HG02884 (cell line): ENCODE measurements at regions not wholly inside any gene's neighbourhood (a gene's known extent, or its start where the extent isn't known, plus 50 kb on each side); places are given as distances from the start of the nearest gene placed in this dataset.
"Not testable (repeated sequence)": the region's sequence is repeated elsewhere in the genome, so short reads cannot be mapped to it uniquely, and the experiment has no call there.

Source experiments
- ATAC-seq: cut with Tn5 transposase; IDR thresholded peaks from one replicate; pipeline ENCODE4 v1.9.1; 2021; ENCODE audit warnings: mild to moderate bottlenecking, moderate library complexity; ENCODE audit not compliant: unreplicated experiment

GRCh38 chr17:72463287-72464102 lies 342.7 kb downstream of the SOX9 start:
- ATAC-seq, result no peak

DNA sequence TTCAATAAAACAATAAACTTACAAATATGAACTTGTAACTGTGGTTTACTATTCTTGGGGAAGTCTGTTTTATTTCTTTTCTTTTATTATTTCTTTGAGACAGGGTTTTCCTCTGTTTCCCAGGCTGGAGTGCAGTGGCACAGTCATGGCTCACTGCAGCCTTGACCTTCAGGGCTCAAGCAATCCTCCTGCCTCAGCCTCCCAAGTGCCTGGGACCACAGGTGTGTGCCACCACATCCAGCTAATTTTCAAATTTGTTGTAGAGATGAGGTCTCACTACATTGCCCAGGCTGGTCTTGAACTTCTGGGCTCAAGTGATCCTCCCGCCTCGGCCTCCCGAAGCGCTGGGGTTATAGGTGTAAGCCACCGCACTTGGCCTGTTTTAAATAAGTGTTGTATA lies 343.4 kb downstream of the SOX9 start:
- ATAC-seq, result not testable (repeated sequence)

- peak; percentile 33 for ATAC-seq
Measured at GRCh38 chr17:72465191-72466024, 344.6 kb downstream of the SOX9 start.

DNA sequence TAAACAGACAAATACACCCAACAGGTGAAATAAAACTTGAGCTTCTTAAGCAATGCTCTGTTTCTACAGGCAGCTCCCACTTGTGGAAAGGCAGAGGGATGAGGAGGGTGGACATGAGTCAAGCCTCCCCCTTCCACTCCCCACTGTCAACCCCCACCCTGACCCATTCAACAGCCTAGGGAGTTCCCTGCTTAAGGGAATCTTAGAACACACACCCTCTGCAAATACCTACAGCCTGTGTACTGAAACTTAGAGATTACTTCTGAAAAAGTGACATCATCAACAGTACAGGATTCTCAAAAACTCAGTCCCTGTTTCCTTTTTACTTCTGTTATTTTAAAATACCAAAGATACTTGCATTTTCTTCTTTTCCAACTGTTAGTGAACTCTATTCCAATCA lies 345.4 kb downstream of the SOX9 start:
- peak; percentile 72 for ATAC-seq

- ATAC-seq, result peak; percentile 4
Measured at GRCh38 chr17:72466606-72467005, 345.8 kb downstream of the SOX9 start.

GRCh38 chr17:72467841-72468653 lies 347.2 kb downstream of the SOX9 start:
- ATAC-seq, result no peak

GRCh38 chr17:72468841-72469240 lies 348.0 kb downstream of the SOX9 start:
- ATAC-seq, result no peak

DNA sequence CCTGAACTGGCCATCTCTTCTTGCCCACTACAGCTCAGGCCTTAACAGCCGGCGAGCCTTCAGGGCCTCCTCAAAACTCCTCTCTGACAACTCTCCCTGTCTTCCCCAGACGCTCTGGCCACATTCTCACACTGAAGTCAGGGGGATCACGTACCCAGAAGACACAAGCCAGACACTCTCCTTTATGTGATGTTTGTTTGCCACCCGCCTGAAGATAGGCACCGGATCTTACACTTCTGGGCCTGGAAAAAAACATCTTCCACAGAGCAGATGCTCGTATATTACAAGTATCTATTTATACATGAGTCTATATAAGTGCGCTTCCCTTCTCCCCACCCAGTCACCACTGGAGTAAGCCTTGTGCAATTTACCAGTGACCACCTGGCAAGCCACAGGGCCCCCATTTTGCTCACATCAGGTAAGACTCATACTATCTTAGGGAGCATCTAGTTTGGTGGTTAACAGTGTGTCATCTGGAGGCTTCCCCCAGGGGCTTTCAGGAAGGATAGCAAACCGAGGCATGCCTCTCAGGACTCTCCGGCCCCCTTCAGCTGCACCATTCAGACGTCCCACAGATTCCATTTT lies 349.4 kb downstream of the SOX9 start:
- no peak for ATAC-seq

- ATAC-seq, result no peak
Measured at GRCh38 chr17:72470734-72471133, 349.9 kb downstream of the SOX9 start.

DNA sequence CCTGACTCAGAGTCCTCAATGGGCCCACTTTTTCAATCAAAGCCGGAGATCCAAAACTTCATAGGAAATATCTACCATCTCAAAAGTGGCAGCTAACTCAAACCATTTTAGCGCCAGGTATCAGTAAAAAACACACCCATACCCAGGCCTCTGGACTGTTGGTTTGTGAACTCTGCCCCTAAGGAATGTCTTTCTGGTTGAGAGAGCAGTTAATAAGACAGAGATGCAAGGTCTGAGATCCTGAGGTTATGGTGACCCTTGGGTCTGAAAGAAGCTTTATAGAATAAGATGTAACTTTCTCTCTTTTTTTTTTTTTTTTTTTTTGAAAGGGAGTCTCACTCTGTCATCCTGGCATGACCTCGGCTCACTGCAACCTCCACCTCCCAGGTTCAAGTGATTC lies 350.5 kb downstream of the SOX9 start:
- ATAC-seq, result no peak

GRCh38 chr17:72472106-72472505 lies 351.3 kb downstream of the SOX9 start:
- ATAC-seq, result no peak

- ATAC-seq, result not testable (repeated sequence)
Measured at GRCh38 chr17:72472853-72473390, 352.1 kb downstream of the SOX9 start.

DNA sequence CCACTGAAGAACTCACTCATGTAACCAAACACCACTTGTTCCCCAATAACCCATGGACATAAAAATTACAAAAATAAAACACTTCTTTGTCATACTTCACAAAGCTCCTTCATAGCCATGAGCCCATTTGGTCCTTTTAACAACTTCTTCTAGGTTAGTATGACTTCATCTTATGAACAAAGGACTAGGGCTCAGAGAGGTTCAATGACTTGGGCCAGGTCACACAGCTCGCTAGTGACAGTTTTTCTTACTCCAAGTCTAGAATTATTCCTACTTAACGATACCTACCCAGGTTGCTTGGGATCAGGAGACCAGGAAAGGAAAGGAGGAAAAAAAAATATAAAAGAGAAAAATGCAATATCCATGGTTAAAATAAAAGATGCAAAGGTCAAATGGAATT lies 353.4 kb downstream of the SOX9 start:
- no peak for ATAC-seq

DNA sequence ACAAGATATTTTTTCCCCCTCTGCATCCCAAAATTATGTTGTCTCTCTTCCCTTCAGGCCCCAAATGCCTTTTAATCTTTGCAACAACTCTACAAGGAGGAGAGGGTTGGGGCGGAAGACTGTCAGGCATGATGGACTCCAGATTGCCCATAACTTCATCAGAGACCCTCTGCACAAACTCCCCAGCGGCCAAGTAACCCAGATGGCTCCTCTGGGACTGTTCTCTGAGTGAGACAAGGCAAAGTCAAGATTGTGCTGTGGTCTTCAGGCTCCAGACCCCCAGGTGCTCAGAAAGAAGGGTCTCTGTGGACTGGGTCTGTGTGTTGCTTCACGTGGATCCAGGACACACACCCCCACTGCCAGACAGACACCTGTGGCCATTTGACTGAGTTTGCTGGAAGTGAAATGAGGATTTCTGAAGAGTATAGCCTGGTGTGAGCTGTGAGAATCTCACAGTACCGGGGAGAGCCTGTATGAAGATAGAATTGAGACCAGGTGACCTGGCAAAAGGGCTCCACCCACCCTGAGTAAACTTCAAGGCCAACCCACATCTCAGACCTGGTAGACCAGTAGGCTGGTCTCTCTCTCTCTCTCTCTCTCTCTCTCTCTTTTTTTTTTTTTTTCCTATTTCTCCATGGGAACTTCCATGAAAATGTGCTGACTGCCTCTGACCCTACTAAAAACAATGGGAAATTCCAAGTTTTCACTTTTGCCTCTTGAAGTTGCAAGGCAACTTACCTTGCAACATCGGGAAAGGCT lies 354.1 kb downstream of the SOX9 start:
- no peak for ATAC-seq

GRCh38 chr17:72476134-72476533 lies 355.3 kb downstream of the SOX9 start:
- ATAC-seq, result no peak

- no peak for ATAC-seq
Measured at GRCh38 chr17:72476575-72476986, 355.8 kb downstream of the SOX9 start.

- no peak for ATAC-seq
Measured at GRCh38 chr17:72477491-72477890, 356.7 kb downstream of the SOX9 start.

- no peak for ATAC-seq
Measured at GRCh38 chr17:72479113-72479512, 358.3 kb downstream of the SOX9 start.

- no peak for ATAC-seq
Measured at GRCh38 chr17:72481572-72481971, 360.8 kb downstream of the SOX9 start.

GRCh38 chr17:72485596-72485995 lies 364.8 kb downstream of the SOX9 start:
- no peak for ATAC-seq
